HG02840 (cell line): ENCODE measurements at regions not wholly inside any gene's neighbourhood (a gene's known extent, or its start where the extent isn't known, plus 50 kb on each side); places are given as distances from the start of the nearest gene placed in this dataset.
"Not testable (repeated sequence)": the region's sequence is repeated elsewhere in the genome, so short reads cannot be mapped to it uniquely, and the experiment has no call there.

Source experiments
- ATAC-seq: cut with Tn5 transposase; IDR thresholded peaks from one replicate; pipeline ENCODE4 v1.9.1; 2021; ENCODE audit warnings: mild to moderate bottlenecking, moderate library complexity, moderate number of reproducible peaks; ENCODE audit not compliant: unreplicated experiment, low FRiP score

DNA sequence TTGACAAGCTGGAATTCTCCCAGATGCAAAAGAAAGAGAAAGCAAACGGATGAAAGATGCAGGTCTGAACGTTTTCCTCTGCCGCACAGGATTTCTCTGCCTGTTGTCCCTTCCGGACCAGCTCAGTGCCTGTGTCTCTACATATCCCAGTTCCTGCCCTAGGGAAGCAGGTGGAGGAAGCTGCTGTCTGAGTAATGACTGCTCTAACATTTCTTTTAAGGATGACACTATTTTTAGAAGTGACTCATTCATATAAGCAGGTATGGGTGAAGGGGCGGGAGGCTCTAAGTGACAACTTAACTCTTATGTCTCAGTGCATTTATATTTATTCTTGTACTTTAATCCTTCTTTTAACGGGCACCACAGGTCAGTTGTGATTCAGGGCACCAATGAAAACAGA, 128.8 kb downstream of the SLC24A2 start:
- ATAC-seq = no peak

DNA sequence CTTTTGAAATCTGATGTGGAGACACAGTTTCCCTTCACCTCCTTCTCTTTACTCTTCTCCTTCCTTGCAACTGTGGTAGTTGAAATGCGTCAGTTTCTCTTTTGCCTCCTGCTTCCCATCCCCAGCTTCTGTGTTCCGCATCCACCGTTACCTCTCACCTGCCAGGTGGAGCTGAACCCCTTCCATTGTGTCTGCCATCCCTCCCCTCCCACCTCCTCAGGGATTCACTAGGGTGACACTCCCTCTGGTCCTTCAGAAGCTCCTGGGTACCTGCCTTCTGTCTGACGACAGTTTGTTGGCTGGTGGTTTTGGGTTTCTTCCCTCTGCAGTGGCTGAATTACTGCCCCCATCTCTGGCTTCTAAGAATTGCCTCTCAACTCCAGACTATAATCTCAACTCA, 132.1 kb downstream of the SLC24A2 start:
- ATAC-seq = no peak

- ATAC-seq = no peak
Measured at GRCh38 chr9:19651681-19652080, 137.2 kb downstream of the SLC24A2 start.

DNA sequence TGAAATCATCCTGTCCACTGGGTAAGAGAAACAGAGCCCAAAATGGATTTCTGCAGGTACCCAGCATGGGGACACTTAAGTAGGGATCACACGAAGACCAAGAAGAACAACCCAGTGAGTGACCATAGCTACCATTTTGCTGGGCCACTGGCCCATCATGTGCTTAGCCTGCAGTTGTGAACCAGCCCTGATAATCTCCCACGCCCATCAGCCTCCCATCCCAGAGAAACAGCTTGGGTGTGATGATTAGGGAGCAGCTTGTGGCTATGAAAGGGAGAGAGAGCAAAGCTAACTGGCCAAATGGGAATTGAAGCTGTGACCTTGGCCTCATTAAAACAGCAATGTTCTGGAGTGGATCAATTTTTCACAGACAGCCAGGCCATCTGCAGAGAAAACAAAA, 138.5 kb downstream of the SLC24A2 start:
- no peak for ATAC-seq

- ATAC-seq = no peak
Measured at GRCh38 chr9:19649336-19650041, 139.3 kb downstream of the SLC24A2 start.

- no peak for ATAC-seq
Measured at GRCh38 chr9:19648672-19649071, 140.2 kb downstream of the SLC24A2 start.

DNA sequence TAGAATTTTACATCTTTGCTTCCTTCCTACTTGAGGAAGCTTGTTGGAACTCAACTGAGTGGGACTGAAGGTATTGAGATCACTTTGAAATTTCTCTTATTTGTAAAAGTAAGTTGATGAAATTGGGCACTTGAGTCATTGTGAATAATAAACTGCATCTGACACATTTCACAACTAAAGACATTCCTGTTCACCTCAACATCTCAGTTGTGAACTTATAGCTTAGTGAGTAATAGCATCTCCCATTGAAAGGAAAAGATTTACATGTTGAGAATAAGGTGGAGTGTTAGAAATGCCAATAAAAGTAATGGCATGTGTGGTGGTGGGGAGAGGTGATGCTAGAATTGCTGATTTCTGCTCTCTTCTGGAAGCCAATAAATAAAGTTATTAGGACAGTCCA, 145.0 kb downstream of the SLC24A2 start:
- no peak for ATAC-seq

GRCh38 chr9:19642256-19642655, 146.6 kb downstream of the SLC24A2 start:
- ATAC-seq = no peak

GRCh38 chr9:19641046-19641445, 147.8 kb downstream of the SLC24A2 start:
- no peak for ATAC-seq

DNA sequence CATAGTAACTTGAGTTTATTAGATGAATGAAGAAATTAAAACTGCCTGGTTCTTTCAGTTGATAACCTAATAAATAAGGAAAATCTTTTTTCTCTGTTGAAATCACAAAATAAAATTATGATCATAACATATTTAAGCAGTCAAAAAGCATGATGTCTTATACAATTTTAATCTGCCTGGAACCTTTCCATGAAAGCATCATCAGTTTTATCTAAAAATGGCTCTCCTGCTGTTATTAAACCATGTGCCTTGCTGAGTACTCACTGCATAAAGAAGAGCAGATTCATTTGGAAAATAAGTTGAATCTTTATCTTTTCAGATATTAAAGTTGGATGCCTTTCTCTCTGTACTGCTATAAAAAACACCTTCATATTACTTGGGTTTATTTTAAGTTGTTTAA, 148.8 kb downstream of the SLC24A2 start:
- no peak for ATAC-seq

GRCh38 chr9:19637084-19637483, 151.8 kb downstream of the SLC24A2 start:
- ATAC-seq = no peak

DNA sequence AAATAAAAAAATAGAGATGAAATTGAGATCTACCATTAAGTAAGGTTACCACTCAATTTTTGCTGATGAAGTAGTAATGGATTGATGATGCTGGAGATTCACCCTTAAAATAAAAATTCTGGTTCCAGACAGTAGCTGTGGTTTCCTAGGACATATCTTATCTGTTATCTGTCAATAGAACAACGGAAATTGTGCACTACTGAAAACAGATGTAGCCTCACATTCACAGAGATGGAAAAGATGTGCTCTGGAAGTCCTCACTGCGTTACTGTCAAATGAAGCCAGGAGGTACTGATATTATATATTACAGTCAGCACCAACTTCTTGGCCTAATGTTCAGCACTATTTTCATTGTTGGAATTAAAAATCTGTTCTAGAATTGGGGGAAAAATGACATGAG, 154.0 kb downstream of the SLC24A2 start:
- no peak for ATAC-seq

- no peak for ATAC-seq
Measured at GRCh38 chr9:19631181-19631580, 157.7 kb downstream of the SLC24A2 start.

GRCh38 chr9:19630760-19631159, 158.1 kb downstream of the SLC24A2 start:
- no peak for ATAC-seq

DNA sequence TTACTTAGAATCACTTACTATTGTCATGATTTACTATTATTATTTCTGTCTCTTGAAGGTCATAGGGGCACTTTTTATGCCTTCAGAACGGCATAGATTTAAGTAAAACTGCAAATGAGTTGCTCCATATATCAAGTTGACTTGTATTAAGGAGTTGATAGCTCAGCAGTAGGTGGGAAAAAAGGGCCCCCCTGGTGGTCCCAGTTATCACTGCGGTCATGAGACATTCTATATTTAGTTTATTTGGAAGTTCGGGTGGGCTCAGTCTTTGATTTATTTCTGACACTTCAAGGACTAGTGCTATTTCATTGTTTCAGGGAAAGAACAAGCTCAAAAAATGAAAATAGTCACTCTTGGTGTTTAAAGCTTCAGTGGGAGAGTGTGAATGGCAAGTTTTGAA, 159.3 kb downstream of the SLC24A2 start:
- ATAC-seq = no peak

- not testable (repeated sequence) for ATAC-seq
Measured at GRCh38 chr9:19625426-19625825, 163.4 kb downstream of the SLC24A2 start.

- no peak for ATAC-seq
Measured at GRCh38 chr9:19624519-19624918, 164.3 kb downstream of the SLC24A2 start.

DNA sequence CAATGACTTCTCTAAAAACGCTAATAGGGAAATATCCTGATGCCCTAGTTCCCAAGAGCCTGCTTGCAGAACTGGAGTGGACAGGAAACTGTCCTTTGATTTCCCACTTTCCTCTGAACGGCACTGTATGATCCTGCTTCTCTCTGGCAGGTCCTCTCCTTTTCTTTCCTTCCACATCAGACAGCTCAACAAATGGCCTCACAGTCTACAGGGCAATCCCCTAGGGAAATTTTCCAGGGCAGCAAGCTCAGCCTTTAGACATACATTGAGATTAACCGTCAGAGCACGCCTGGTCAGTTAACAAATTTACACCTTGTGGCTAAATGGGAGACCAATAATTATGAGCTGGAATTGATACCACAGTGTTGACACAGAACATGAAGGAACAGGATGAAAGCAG, 164.9 kb downstream of the SLC24A2 start:
- ATAC-seq = no peak

DNA sequence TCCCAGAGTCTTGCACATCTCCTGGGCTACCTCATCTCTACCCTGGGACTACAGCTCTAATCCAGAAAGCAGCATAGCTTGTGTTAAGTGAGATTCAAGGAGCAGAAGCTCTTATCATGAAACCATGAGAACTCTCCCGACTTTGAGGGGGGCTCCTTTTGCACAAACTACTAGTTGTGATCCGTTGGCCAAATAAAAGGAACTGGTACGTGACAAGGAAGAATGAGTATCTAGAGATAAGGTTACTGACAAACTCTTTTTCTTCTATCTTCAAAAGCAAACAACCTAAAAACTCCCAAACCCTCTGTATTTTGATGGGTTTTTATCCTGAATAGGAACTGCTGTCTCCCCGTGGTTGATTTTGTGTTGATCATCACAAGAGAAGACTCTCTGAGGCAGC, 168.5 kb downstream of the SLC24A2 start:
- ATAC-seq = no peak

DNA sequence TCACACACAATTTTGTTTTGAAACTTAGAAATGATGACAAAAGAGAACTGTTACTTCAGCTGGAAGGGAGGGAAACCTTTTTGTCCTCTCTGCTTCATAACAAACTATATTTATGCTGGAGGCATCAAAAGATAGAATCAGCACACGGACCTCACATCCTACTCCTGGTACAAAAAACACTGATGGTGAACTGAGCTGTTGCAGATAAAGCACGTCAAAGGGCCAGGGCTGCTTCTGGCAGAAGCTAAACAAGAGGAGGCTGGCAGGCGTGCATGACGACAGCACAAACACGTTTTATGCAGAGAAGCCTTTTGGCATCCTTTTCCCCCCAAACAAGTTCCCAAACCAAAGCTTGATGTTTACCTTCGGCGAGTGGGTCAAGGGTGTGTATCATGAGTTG, 169.6 kb downstream of the SLC24A2 start:
- ATAC-seq = no peak

GRCh38 chr9:19618816-19619215, 170.0 kb downstream of the SLC24A2 start:
- no peak for ATAC-seq

DNA sequence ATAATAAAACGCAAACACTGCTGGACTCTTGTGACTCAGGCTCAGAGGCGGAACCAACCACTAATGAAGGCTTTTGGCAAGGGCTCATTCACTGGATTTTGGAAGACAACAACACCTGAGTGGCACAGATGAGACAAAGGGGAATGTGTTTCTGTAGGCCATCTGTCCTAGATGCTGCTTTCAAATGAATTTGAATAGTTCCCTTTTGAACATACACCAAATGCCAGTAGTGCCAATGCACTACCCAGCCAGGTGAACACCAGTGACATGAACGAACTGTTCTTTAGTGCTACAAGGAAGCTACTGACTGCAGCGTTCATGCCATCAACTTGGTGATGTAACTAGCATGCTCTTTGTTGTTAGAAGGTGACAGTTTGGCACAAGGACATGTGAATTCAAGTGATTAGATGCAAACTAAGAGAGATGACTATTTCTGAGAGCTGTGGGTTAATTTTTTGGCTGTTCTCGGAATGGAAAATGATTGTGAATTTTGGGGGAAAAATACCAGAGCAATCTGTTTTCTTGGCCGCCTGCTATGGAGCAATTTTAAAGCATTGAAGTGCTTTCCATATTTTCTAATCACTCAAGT, 173.7 kb downstream of the SLC24A2 start:
- ATAC-seq = no peak
